ENCODE measurements at regions not wholly inside any gene's neighbourhood (a gene's known extent, or its start where the extent isn't known, plus 50 kb on each side); places are given as distances from the start of the nearest gene placed in this dataset.

- DNase-seq (ENCODE audit: extremely low read depth, low read depth), result no peak
- no peak for TF ChIP-seq CTCF (IDR thresholded peaks at IDR 0.05; ENCODE audit: low read depth, low read length, missing control alignments)
- H3K4me3 ChIP-seq (replicated peaks; ENCODE audit: low read depth, low read length), result no peak overlapping the region
These were observed 191.4 kb downstream of the BUD13 start for GRCh38 chr11:116581349-116581748.

- no peak for DNase-seq (ENCODE audit: extremely low read depth, low read depth)
- TF ChIP-seq CTCF (IDR thresholded peaks at IDR 0.05; ENCODE audit: low read depth, low read length, missing control alignments), result no peak
- no peak overlapping the region for H3K4me3 ChIP-seq (replicated peaks; ENCODE audit: low read depth, low read length)
These were observed 192.0 kb downstream of the BUD13 start for GRCh38 chr11:116580799-116581198.

- TF ChIP-seq CTCF (IDR thresholded peaks at IDR 0.05; ENCODE audit: low read depth, low read length, missing control alignments), result no peak
- H3K4me3 ChIP-seq (replicated peaks; ENCODE audit: low read depth, low read length), result no peak overlapping the region
- no peak for DNase-seq (ENCODE audit: extremely low read depth, low read depth)
These were observed 192.7 kb downstream of the BUD13 start for GRCh38 chr11:116579857-116580727.

- TF ChIP-seq CTCF (IDR thresholded peaks at IDR 0.05; ENCODE audit: low read depth, low read length, missing control alignments), result no peak
- H3K4me3 ChIP-seq (replicated peaks; ENCODE audit: low read depth, low read length), result no peak overlapping the region
- DNase-seq (ENCODE audit: extremely low read depth, low read depth), result no peak
These were observed 193.6 kb downstream of the BUD13 start for GRCh38 chr11:116579031-116579653.

- TF ChIP-seq CTCF (IDR thresholded peaks at IDR 0.05; ENCODE audit: low read depth, low read length, missing control alignments), result no peak
- DNase-seq (ENCODE audit: extremely low read depth, low read depth), result no peak
- H3K4me3 ChIP-seq (replicated peaks; ENCODE audit: low read depth, low read length), result no peak overlapping the region
These were observed 194.8 kb downstream of the BUD13 start for GRCh38 chr11:116577956-116578355.

- H3K4me3 ChIP-seq (replicated peaks; ENCODE audit: low read depth, low read length), result no peak overlapping the region
- no peak for TF ChIP-seq CTCF (IDR thresholded peaks at IDR 0.05; ENCODE audit: low read depth, low read length, missing control alignments)
- DNase-seq (ENCODE audit: extremely low read depth, low read depth), result no peak
These were observed 195.5 kb downstream of the BUD13 start for GRCh38 chr11:116577273-116577672.
